Skin epidermis (tissue), 12 donors: ENCODE measurements at regions not wholly inside any gene's neighbourhood (a gene's known extent, or its start where the extent isn't known, plus 50 kb on each side); places are given as distances from the start of the nearest gene placed in this dataset.

Experiments
- H3K27ac ChIP-seq, 21 experiments: fragments of 200-600 bp; sonication (generic) in 11 of 21; one replicate each; pipeline ENCODE4 v1.5.0; 2020; ENCODE audit warnings: mild to moderate bottlenecking in 3 of 21, inconsistent platforms in 2 of 21, moderate library complexity in 2 of 21
- H3K4me3 ChIP-seq, 7 experiments: fragments of 200-600 bp; sonication (generic) in 2 of 7; one replicate each; pipeline ENCODE4 v1.5.0; 2020; ENCODE audit warnings: inconsistent platforms in 2 of 7, mild to moderate bottlenecking in 2 of 7, moderate library complexity in 1 of 7

DNA sequence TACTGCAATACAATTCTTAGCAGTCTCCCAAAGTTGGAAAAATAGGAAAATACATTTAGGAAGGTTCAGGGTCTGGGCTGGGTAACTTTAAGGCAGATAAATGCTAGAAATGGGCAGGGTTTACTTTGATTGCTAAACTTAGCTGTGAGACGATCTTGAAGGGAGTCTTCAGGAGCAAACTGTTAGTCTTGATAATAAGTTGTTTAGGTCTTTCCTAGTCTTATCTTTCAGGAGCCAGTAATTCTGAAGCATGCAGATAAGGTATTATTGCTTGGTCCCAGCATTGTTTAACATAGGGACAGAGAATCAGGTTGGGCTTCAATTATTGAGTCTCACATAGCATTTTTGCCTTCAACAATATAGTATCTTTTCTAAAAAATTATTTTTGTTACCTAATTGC lies 262.4 kb upstream of the MIR17HG start:
- Histone ChIP-seq H3K4me3 (no peak overlapping the region), H3K27ac (no peak overlapping the region)

DNA sequence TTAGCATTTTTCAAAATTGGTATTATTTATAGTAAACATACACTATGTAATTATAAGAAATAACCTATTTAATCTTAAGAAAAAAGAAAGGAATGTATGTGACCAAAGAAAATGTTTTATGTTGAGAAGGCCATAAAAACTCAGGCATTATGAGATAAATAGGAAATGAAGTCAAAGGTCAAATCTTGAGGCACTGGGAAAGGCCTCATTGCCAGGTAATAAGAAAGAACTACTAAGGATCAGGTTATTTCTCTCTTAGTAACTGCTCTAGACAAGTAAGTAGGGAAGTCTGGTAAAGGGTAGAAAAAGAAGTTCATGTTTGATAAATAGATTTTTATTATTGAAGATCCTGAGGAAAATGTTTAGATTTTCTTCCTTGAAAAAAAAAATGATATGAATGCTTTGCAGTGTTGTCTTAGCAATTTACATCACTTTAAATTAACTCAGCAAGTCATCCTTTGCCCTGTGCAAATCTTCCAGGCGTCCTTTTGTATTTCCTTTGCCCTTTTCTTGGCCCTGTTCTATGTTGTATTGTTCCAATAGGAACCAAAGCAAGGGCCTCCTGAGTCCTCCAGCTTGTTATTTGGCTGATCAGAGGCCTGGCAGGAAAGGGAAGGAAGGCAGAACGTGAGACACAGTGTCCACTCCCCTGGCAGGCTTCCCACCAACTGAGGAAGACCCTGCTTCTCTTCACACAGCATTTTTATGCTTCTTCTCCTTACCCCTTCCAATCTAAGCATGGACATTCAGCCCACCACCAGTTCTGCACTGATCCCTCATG lies 260.4 kb upstream of the MIR17HG start:
- no peak overlapping the region for H3K27ac ChIP-seq

DNA sequence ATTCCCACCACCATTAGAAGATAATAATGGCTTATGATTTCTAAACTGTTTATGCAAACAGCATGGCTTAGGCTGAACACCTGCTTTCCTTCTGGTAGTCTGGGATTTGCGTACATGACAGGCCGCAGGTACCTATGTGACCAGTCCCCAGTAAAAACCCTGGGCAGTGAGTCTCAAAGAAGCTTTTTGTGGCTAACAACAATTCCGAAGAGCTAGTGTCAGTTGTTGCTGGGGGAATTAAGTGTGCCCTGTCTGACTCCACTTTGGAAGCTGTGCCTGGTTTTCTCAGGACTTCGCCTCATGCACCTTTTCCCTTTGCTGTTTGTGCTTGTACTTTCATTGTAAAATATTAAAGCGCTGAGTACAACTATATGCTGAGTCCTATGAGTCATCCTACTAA lies 250.2 kb upstream of the MIR17HG start:
- no peak overlapping the region for H3K27ac ChIP-seq
- no peak overlapping the region for H3K4me3 ChIP-seq

More for the DNA sequence above, 260.4 kb upstream of the MIR17HG start:
- no peak overlapping the region for H3K4me3 ChIP-seq

DNA sequence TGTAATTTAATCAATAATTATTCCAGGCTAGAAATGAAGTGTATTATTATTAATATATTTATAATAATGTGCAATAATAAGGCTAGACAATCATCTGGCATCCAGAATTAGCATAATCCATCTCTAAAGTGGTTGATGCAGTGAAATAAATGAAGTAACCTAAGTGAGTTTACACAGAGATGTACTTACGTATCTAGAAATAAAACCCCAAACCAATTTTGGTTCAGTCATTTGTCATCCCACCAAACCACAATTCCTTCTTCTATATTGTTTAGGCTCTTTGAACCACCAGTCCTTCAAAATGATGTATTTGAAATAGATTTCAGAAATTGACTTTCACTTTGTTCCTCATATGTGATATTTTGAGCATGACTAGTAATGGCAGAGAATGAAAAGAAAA lies 247.6 kb upstream of the MIR17HG start:
- Histone ChIP-seq H3K27ac (no peak overlapping the region), H3K4me3 (no peak overlapping the region)

DNA sequence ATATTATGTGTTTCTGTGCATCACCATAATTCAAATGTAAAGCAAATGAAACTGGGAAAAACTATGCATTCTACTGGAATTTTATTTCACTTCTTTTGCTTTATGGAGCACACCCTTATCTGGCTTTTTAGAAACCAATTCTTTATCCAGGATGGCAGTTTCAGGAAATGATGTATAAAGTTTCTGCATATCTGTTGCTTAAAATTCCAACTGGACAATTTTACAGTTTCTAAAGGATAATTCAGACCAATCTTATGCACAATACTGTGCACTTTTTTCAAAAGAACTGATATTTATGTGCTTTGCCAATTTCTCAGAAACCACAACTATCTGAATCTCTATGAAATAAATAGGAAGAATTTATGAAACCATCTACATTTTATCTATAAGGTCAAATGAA lies 246.5 kb upstream of the MIR17HG start:
- Histone ChIP-seq H3K4me3 (no peak overlapping the region), H3K27ac (no peak overlapping the region)

DNA sequence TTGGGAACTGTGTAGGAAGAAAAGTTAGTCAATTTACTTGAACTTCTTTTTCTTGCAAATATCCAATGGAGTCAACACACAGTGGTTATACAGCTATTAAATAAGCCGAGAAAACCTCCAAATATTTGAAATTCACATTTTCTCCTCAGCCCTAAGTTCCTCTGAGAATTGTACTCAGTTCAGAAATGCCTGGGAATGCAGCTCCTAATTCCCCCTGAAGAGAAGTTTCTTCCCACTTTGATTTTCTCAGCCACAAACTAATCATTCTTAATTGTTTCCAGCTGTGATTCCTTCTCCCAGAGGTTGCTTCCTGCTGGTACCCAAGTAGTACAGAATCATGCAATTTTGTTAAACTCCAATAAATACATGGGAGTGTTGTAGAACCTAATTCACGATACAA lies 246.1 kb upstream of the MIR17HG start:
- Histone ChIP-seq H3K4me3 (no peak overlapping the region), H3K27ac (no peak overlapping the region)

DNA sequence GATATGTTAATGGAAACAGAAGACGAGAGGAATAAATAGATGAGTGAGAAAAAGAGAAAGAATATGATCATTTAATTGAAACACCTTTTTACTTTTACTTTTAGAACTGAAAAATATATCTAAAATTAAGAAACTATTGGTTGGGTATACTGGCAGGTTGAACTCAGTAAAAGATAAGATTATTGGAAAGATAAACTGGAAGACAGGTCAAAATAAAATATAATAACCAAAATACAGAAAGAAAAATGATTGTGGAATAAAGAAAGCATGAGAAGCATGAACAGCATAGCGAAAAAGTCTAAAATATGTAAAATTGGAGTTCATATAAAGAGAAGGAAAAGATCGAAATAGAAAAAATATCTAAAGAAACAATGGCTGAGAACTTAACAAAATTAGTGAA lies 242.2 kb upstream of the MIR17HG start:
- Histone ChIP-seq H3K4me3 (no peak overlapping the region), H3K27ac (no peak overlapping the region)

DNA sequence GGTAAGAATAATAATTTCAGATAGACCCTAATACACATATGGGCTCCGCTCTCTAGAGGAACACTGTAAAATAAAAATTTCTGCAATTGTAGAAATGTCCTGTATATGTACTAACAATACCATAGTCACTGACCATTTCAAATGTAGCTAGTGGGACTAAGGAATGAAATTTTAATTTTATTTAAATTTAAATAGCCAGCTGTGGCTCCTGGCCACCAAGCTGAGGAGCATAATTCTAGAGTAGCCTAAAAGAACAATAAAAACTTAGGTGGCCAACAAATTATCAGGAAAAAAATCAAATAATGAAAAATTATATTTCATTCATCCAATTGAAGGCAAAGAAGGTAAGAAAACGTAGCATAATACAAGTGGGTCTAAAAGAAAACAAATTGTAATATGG lies 240.9 kb upstream of the MIR17HG start:
- Histone ChIP-seq H3K27ac (no peak overlapping the region), H3K4me3 (no peak overlapping the region)

DNA sequence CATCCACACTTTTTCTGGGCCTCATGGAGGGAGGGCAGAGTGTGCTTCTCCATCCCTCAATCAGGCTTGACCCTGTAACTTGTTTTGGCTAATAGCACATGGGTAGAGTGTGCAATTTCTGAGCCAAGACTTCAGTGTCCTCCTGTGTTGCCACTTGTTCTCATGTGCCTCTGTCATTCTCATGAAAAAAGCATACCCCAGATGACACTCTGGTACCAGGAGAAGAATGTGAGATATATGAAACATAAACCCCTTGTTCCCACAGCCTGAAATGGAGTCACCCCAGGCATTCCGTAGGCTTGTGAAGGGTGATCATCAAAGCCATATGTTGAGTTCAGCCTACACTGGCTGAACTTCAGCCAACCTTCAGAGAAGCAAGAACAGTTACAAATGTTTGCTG lies 239.2 kb upstream of the MIR17HG start:
- no peak overlapping the region for H3K4me3 ChIP-seq
- no peak overlapping the region for H3K27ac ChIP-seq

DNA sequence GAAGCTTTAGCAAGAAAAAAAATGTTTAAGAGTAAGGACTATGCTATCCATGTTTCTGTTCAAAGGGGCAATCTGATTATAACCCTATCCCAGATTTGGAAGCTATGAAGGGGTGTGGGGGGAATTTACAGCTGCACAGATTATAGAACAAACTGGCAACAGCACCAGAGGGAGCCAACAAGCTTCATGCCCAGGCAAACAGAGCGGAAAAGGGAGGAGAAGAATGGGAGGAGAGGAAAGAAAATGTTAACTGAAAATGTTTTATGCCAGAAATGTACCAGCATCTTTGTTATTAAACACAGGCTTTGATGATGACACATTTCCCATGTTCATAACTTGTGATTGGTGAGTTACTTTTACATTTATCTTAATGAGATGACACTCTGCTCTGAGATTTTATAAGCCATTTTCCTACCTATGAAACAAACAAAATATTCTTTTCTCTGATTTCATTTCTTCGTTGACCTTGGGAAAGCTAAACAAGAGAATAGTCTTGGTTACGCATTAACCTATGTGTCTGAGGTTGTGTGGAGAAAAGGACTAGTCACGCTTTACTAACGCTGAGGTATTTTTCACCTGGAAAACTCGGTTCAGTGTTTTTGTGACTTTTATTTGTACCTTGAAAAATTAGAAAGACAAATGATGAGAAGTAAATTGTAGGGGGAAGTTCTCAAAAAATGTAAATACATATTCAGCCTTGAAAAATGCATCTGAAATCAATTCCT lies 235.8 kb upstream of the MIR17HG start:
- Histone ChIP-seq H3K4me3 (no peak overlapping the region), H3K27ac (no peak overlapping the region)

DNA sequence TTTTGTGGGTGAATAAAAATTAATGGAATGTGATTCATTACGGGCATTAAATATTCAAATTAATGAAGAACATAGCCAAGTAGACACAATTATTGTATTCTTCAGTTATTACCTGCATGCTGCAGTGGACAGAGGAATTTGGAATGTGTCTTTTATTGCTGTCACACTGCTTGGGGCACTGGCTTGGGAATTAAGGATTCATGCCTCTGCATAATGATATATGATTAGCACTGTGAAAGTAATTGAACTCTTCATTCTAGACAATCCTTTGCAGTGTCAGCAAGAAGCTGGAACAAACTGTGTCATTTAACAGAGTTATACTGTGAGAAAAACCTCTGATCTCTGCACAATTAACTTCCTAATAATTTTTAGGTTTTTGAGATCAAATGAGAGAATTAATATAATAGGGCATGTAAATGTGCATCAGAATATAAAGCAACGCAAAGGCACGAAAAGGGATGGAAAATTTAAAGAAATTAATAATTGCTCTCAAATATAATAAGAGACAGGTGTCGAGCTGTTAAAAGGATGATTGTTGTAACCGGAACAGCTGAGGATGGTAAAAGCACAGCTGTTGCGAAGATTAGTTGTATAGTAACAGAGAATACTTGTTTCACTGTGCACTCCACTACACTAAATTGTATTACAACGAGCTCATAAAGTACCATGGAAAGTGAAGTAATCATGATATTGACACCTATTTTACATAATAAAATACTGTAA lies 235.1 kb upstream of the MIR17HG start:
- no peak overlapping the region for H3K4me3 ChIP-seq
- no peak overlapping the region for H3K27ac ChIP-seq

DNA sequence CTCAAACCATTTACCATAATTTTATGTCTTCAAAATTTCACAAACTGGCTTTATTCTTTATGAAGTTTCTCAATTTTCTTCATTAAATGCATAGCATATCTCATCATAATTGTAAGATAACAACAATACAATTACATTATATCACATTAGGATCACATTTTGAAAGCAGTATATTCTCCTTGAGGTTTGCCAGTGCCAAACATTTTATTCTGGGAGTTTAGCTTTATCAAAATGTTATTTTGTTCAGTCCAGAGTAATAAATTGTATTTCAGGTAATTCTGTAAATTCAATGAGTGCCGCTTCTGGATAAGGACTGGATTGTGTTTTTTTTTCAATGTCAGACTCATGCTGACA lies 234.6 kb upstream of the MIR17HG start:
- Histone ChIP-seq H3K27ac (no peak overlapping the region), H3K4me3 (no peak overlapping the region)

DNA sequence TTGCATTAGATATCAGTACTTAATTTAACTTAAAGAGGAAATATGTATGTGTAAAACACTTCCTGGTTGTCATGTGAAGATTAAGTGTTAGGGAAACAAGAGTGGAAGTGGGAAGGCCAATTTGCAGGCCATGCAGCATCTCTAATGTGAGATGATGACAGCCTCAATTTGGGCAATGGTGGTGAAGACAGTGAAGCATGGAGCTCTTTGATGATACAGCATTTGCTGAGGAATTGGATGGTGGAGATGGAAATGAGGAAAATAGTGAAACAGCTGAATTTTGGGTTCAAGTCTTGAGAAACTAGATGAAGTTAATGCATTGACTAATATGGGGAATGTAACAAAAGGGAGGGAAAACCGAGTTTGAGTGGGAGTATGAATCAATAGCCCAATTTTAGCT lies 231.7 kb upstream of the MIR17HG start:
- no peak overlapping the region for H3K4me3 ChIP-seq
- no peak overlapping the region for H3K27ac ChIP-seq

DNA sequence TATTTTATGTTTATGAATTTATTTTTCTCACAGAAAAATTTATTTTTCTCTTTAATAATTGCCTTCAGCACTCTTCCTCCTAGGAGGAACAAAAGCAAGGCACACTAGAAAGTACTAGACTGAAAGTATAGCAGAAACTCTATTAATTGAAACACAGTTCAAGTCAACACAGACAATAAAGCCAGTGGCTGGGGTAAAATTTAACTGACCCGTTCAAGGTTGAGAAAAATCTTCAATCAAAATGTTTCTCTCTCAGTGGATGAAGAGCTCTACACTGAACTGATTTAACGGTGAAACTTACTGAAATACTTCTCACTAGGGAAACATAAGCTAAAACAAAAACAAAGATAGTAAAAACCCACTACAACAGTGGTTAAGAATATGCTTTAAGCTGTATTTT lies 230.1 kb upstream of the MIR17HG start:
- no peak overlapping the region for H3K27ac ChIP-seq
- no peak overlapping the region for H3K4me3 ChIP-seq

DNA sequence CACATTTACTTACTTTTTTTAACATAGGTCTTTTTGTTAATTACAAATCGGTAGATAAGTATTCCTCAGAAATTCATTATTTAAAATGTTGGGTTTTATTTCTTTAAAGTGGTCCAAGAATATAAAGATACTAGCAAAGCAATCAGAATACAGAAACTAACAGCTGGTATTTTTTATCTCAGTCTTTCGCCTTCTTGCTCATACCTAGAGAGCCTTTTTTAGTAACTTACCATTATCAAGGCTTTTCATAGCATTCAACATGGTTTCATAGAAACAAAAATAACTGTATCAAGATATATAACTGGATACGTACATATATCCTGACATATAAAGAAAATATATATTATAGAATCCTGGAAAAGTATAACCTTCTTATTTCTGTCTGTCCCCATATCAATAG lies 227.8 kb upstream of the MIR17HG start:
- H3K4me3 ChIP-seq, result no peak overlapping the region
- H3K27ac ChIP-seq, result no peak overlapping the region

DNA sequence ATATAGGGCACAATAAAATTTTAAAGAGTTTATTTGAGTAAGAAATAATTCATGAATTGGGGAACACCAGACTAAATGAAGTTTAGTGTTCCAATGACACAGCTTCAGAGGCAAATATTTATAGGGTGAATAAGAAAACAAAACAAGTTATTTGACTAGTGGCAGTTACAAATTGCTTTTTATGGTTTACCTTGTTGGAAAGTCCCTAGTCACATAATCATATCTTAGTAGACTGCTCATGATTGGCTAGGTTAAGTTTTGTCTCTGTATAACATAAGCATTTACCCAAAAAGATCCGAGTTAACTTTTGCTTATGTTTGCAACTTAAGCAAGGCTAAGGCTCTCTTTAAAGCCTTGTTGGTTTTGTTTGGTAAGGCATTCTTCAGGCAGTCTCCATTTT lies 224.7 kb upstream of the MIR17HG start:
- H3K4me3 ChIP-seq, result no peak overlapping the region
- no peak overlapping the region for H3K27ac ChIP-seq

DNA sequence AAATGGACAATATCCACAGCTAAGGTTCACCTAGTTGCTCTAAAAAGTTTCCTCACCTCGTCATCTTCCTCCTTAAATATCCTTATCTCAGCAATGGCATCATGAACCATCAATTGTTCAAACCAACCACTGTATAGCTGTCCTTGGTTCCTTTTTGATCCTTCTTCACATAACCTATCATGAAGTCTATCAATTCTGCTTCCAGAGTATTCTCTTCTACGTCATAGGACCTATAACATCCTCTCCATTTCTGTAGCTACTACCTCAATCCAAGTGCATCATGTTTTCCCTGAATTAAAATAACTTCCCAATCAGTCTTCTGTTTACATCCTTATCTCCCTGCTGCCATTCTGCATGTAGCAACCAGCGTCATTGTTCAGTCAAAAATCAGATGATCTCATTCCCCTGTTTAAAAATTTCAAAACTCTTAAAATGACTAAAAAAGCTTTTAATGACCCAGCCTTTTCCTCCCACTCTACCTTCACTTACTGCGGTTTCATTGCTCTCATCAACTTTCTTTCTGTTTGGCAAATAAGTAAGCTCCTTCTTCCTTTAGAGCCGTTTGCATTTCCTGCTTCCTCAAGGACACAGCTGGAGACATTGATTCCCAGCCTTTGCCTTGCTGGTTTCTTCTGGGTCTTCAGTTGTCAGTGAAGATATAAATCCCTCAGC lies 223.9 kb upstream of the MIR17HG start:
- no peak overlapping the region for H3K27ac ChIP-seq
- H3K4me3 ChIP-seq, result no peak overlapping the region

DNA sequence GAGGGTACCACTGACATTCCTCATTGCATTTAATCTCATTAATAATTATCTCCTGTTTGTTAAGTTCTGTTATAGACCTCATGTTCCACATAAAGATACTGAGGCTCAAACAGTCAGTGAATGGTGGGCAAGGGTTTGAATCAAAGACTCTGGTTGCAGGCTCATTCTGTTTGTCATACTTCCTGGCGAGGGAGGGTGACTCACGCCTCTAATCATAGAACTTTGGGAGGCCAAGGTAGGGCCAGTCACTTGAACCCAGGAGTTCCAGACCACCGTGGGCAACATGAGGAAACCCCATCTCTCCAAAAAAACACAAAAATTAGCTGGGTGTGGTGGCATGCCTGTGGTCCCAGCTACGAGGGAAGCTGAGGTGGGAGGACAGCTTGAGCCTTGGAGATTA lies 220.7 kb upstream of the MIR17HG start:
- Histone ChIP-seq H3K4me3 (no peak overlapping the region), H3K27ac (no peak overlapping the region)

DNA sequence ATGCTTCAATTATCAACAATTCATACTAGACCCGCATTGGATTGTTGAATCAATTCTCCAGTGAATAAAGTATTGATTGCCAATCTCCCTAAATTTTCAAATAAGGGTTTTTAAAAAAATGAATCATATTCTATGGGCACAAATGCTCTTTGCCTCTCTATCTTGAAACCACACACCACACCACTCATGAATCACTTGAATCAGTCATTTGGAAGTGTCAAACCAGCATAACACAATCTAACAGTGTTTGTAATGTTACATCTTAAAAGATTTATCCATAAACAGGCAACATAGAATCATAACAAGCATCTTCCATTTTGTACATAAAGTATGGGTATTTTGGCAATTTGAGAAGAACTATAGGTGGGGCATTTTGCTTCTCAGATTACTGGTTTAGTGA lies 219.5 kb upstream of the MIR17HG start:
- no peak overlapping the region for H3K4me3 ChIP-seq
- no peak overlapping the region for H3K27ac ChIP-seq

DNA sequence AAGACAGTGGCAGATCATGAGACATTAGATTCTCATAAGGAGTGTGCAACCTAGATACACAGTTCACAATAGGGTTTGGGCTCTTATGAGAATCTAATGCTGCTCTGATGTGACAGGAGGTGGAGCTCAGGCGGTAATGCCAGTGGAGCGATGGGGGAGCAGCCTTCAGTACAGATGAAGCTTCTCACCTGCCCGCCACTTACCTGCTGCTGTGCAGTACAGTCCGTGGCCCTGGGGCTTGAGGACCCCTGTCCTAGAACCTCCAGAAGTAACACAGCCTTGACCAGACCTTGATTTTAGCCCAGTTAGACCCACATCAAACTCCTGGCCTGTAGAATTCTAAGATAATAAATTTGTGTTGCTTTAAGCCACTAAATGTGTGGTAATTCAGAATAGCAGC lies 215.1 kb upstream of the MIR17HG start:
- no peak overlapping the region for H3K27ac ChIP-seq
- H3K4me3 ChIP-seq, result no peak overlapping the region

DNA sequence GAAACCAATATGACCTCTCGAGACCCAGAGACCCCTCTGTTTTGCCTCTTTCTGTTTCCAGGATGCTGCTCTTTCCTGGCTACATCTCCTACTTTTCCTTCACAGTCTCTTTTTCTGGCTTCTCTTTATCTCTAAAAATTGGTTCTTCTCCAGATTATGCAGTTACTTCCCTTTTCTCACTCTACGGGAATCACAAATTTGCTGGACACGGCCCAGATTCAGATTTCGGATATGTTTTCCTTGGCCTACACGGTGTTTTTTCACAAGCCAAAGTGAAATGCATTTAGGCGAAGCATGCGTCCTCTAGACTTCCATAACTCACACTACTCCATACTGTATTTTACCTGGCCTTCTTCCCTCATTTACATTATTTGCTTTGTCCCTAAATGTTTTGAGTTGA lies 214.7 kb upstream of the MIR17HG start:
- no peak overlapping the region for H3K4me3 ChIP-seq

More for the DNA sequence above, 214.7 kb upstream of the MIR17HG start:
- H3K27ac ChIP-seq, result no peak overlapping the region
